Progenitor cell of endocrine pancreas (in vitro differentiated cells): ENCODE measurements at regions not wholly inside any gene's neighbourhood (a gene's known extent, or its start where the extent isn't known, plus 50 kb on each side); places are given as distances from the start of the nearest gene placed in this dataset.

Experiments
- DNase-seq: peaks from one replicate; pipeline ENCODE4 v3.0.0; 2021; ENCODE audit warnings: low spot score; ENCODE audit not compliant: unreplicated experiment
- H3K27ac Mint-ChIP-seq: 2 replicates; pipeline ENCODE4 v1.8.0; 2021; ENCODE audit warnings: mild to moderate bottlenecking, moderate library complexity, mixed read lengths
- H3K27me3 Mint-ChIP-seq: 2 replicates; pipeline ENCODE4 v1.8.0; 2021; ENCODE audit warnings: mixed read lengths
- H3K36me3 Mint-ChIP-seq: 2 replicates; pipeline ENCODE4 v1.8.0; 2022; ENCODE audit warnings: mixed read lengths; ENCODE audit not compliant: insufficient read depth
- H3K4me1 Mint-ChIP-seq: 2 replicates; pipeline ENCODE4 v1.8.0; 2021; ENCODE audit warnings: low read depth, mixed read lengths
- H3K4me3 Mint-ChIP-seq: 2 replicates; pipeline ENCODE4 v1.8.0; 2021; ENCODE audit warnings: low read depth, mild to moderate bottlenecking, moderate library complexity, mixed read lengths
- H3K9me3 Mint-ChIP-seq: 2 replicates; pipeline ENCODE4 v1.8.0; 2021; ENCODE audit warnings: low read depth, mixed read lengths
- CTCF ChIP-seq: fragments of 200-600 bp; sonication (generic); IDR thresholded peaks from one replicate; pipeline ENCODE4 v1.5.0; 2021; ENCODE audit warnings: antibody characterized with exemption, mild to moderate bottlenecking; ENCODE audit not compliant: unreplicated experiment

GRCh38 chr12:9349888-9350885, 142.0 kb upstream of the PZP start:
- no peak for DNase-seq
- H3K4me3 Mint-ChIP-seq = no peak overlapping the region
- no peak overlapping the region for H3K27ac Mint-ChIP-seq
- peaks cover 12% of the 10 kb centered on the region for H3K36me3 Mint-ChIP-seq
- no peaks in the 10 kb centered on the region for H3K27me3 Mint-ChIP-seq
- H3K4me1 Mint-ChIP-seq = no peaks in the 10 kb centered on the region
- H3K9me3 Mint-ChIP-seq = peaks cover 24% of the 10 kb centered on the region
- TF ChIP-seq CTCF = no peak

DNA sequence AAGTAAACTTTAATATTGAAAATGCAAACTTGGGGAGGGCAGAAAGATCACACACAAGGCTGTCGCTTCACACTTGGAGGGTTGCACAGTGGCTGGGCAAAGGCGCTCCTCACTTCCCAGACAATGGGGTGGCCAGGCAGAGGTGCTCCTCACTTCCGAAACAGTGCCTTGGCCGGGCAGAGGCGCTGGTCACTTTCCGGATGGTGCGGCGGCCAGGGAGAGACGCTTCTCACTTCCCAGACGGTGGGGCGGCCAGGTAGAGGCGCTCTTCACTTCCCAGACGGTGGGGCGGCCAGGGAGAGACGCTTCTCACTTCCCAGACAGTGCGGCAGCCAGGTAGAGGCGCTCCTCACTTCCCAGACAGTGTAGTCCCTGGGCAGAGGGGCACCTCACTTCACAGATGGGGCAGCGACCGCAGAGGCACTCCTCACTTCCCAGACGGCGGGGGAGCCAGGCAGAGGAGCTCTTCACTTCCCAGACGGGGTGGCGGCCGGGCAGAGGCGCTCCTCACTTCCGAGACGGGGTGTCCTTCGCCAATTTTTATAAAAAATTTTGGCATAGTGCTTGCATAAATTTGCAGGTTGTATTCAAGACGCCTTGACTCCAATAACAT, 140.8 kb upstream of the PZP start:
- H3K9me3 Mint-ChIP-seq = peaks cover 13% of the 10 kb centered on the region
- H3K4me1 Mint-ChIP-seq = peaks cover 4% of the 10 kb centered on the region
- no peak overlapping the region for H3K4me3 Mint-ChIP-seq
- no peaks in the 10 kb centered on the region for H3K27me3 Mint-ChIP-seq
- TF ChIP-seq CTCF = no peak
- H3K36me3 Mint-ChIP-seq = peaks cover 7% of the 10 kb centered on the region
- H3K27ac Mint-ChIP-seq = no peak overlapping the region
- no peak for DNase-seq

GRCh38 chr12:9347328-9348127, 139.3 kb upstream of the PZP start:
- Mint-ChIP-seq H3K27me3 (no peaks in the 10 kb centered on the region), H3K4me1 (peaks cover 18% of the 10 kb centered on the region), H3K4me3 (no peak overlapping the region), H3K36me3 (peaks cover 7% of the 10 kb centered on the region), H3K9me3 (peaks cover 7% of the 10 kb centered on the region), H3K27ac (no peak overlapping the region)
- DNase-seq = no peak
- no peak for TF ChIP-seq CTCF

GRCh38 chr12:9346866-9347327, 138.7 kb upstream of the PZP start:
- peaks cover 3% of the 10 kb centered on the region for H3K9me3 Mint-ChIP-seq
- no peak overlapping the region for H3K27ac Mint-ChIP-seq
- H3K4me1 Mint-ChIP-seq = peaks cover 19% of the 10 kb centered on the region
- no peak for TF ChIP-seq CTCF
- H3K36me3 Mint-ChIP-seq = peaks cover 3% of the 10 kb centered on the region
- H3K4me3 Mint-ChIP-seq = no peak overlapping the region
- no peak for DNase-seq
- H3K27me3 Mint-ChIP-seq = no peaks in the 10 kb centered on the region

DNA sequence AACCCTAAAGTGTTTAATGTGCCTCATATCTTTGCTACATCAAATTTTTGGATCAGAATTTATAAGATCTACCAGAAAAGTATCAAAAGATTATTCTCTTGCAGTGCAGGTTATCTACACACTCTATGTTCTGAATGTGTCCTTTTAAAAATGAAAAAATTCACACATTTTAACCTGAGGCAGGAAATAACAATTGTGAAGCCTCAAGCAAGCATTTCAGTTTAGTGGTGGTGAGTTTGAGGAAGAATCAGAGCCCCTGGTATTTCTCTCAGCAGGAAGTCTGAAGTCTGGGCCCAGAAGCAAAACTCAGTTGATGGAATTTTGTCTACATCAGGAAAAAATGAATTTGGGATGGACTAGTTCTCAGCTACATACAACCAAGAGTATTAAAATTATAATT, 137.0 kb upstream of the PZP start:
- Mint-ChIP-seq H3K27ac (no peak overlapping the region), H3K4me3 (no peak overlapping the region), H3K27me3 (no peaks in the 10 kb centered on the region), H3K9me3 (no peaks in the 10 kb centered on the region), H3K4me1 (peaks cover 19% of the 10 kb centered on the region), H3K36me3 (no peaks in the 10 kb centered on the region)
- no peak for TF ChIP-seq CTCF
- no peak for DNase-seq
